HPDE6-E6E7 (cell line): ENCODE measurements at regions not wholly inside any gene's neighbourhood (a gene's known extent, or its start where the extent isn't known, plus 50 kb on each side); places are given as distances from the start of the nearest gene placed in this dataset.

Source experiments
- DNase-seq: peaks from one replicate; pipeline ENCODE4 v3.0.0; 2011; ENCODE audit warnings: missing footprints; ENCODE audit errors: extremely low spot score

DNA sequence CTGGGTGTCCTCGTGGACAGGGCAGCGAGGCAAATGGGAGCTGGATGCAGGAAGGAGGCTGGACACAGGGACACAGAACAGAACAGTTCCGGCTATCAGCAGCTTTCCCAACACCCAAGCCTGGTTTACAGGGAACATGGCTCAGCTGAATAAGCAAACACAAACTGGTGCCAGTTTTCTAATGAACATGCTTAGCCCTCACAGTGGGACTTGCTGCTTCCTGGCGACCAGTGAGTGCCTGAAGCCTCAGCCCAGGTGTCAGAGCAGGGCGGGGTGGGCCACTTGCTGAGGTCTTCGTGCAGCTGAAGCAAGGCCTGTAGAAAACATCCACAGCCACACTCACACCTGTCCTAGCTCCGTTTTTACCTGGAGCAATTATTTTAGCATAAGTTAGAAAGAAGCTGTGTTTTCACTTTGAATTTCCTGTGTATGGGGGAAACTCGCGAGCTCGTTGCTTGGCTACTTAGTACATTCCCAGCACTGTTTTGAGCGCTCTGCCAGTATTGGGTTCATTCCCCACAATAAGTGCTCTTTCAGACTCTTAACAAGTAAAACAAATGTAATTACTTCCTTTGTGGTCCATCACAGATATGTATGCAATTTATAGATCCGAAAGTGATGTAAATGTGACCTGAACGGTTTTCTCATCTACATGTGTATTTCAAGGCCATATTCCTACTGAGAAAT is 261.2 kb upstream of the SHH start:
- DNase-seq = no peak

DNA sequence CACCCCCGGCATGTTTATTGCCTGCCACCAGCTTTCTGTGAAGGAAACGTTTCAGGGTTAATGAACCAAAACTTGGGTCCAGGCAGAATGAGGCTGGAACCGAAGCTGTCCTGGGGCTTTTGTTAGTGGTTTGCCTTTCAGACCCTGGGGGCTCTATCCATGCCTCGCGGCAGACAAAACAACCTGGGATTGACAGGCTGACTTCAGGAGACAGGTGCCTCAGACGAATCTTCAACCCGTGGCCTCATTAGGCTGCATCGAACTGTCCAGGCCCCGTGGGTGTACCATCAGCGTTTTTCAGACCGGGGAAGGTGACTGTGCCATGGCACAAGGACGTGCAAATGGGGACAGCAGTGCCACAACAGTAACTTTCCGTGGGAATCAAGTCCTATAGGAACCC is 259.3 kb upstream of the SHH start:
- DNase-seq = no peak

DNA sequence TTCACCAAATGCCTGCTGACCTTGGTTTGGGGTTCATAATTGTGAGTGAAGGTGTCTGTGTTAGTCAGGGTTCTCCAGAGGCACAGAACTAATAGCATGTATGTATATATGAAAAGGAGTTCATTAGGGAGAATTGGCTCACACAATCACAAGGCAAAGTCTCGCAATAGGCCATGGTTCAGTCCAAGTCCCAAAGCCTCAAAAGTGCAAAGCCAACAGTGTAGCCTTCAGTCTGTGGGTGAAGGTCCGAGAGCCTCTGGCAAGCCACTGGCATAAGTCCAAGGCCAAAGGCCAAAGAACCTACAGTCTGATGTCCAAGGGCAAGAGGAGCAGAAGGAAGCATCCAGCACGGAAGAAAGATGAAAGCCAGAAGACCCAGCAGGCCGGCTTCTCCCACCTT is 257.6 kb upstream of the SHH start:
- no peak for DNase-seq

DNA sequence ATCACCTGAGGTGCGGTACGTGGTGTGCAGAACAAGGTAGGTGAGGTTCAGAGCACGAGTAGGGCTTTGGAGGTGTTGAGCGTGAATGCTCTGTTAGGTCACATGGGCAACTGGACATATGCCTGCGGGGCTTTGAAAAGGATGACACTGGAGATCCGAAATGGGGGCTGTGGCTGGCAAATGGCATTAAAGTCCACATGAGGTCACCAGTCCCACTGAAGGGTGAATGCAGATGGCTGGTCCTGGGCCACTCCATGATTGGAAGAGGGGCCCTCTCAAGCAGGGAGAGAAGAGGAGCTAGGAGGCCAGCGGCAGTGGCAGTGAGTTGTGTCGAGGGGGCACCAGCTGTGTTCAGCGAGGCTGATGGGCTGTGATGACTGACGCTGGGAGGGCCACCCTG is 254.9 kb upstream of the SHH start:
- no peak for DNase-seq

DNA sequence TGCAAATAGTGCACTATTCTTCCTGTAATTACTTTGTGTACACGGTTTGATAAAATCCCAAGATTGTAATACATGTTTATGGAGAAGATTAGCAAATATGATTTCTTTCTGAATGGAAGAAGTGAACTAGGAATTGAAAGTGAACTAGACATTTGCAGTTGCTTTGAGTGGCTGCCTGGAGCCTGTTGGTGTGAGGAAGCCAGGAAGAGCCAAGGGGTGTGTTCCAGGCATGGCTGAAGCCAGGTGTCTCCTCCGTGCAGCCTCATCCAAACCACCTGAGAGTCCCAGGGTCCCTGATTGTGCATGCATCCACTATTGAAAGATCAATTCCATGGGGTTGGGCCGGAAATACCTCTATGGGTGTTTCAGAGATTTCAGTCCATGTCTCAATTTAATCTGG is 253.1 kb upstream of the SHH start:
- DNase-seq = no peak

DNA sequence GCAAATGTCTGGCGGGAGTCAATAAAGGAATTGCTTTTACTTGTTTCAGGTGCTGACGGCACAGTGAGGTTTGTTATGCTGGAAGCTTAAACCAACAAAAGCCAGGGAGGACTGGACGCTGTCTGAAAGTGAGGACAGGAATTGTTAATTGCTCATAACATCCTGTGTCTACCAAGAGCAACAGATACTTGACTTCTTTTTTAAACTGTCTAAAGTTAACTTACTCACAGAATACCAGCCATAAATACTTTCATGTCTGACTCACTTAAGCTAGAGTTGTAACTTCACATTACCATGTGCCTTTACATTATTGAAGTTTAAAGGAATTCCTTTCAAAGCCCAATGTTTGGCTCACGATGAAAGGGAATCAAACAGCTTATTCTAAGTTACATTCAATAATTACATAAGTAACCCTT is 252.7 kb upstream of the SHH start:
- no peak for DNase-seq

DNA sequence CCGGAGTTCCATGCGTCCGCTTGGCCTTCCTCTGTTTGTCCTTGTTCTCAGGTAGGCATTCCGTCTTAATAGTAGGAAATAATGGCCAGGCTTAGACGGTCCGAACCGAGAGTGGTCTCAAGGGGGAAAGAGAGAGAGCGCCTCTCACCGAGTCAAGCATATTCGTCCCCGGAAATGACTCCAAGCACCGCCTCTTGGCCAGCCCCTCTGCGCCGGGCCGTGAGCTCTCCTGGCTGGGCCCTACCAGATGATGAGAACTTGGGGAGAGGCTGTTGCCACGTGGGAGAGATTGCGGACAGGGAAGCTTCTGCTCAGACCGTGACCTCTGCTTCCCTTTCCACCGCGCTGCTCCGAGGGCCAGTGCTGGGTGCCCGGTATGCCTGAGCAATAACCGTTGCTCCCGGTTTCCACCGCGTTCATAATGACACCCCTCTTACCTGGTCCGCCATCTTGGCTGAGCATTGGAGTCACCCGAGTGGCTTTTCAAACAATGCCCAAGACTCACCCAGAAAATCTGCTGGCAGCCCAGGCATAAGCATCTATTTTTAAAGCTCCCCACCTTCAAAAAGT is 251.1 kb upstream of the SHH start:
- no peak for DNase-seq

DNA sequence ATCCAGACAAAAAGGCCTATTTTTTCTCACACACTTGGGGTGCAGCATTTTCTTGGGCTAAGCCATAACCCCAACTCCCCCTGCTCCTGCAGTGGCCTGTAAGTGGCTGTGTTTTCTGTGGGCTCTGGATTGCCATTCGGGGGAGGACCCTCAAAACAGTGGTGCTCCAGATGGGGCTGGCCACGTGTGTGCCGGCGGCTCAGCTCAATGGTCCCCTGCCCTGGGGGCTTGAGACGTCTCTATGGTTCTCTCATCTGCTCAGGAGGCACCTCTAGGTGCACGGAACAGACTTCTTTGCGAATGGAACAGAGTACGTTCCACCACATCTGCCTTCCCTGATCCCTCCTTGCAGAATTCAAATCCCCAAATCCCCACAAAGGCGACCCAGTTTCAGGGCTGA is 250.0 kb upstream of the SHH start:
- no peak for DNase-seq

DNA sequence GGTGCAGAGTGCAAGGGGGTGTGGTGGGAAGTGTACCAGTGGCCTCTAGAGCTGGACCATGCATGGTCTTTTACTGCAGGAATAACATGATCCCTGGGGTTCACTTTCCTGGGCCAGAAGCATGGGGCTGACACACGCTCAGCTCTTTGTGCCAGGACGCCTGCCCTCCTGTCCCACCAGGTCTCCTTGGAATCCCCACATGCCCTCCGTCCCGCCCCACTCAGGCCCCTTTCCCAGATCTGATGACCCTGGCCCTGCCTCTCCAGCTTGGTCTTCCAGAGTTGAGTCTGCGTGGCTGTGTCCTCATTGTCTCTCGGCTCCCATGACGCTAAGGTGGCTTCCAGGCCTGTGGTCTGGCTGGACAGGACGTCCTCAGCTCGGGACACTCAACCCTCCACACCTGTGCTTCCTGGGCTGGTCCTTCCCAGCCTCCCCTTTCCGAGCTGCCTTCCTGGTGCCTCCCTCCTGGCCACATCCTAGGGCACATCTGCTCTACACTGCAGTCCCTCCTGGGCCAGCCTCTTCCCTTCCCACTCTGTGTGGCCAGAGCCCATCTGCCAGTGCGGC is 249.5 kb upstream of the SHH start:
- no peak for DNase-seq

DNA sequence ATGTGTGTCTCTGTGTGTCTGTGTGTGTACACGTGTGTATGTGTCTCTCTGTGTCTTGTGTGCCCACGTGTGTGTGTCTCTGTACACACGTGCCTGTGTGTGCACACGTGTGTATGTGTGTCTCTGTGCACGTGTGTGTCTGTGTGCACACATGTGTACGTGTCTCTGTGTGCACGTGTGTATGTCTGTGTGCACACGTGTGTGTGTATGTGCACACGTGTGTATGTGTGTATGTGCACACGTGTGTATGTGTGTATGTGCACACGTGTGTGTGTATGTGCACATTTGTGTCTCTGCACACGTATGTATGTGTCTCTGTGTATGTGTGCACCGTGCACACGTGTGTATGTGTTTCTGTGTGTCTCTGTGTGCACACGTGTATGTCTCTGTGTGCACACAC is 248.7 kb upstream of the SHH start:
- no peak for DNase-seq

DNA sequence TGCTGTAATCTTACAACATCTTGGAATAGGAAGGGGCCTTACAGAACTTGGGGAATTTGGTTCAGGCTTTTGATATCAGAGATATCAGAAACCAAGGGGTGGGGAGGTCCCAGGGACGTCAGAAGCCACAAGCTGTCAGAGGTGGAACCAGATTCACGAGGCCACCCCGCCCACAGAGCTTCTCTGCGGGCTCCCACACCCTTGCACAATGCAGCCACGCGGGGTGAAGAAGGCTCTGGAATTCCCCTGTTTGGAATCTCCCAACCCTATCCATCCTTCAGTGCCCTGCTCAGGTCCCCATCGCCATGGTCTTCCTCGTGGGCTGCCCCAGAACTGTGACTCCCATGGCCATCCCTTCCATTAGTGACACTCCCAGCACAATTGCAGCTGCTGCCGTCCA is 247.1 kb upstream of the SHH start:
- DNase-seq = no peak

DNA sequence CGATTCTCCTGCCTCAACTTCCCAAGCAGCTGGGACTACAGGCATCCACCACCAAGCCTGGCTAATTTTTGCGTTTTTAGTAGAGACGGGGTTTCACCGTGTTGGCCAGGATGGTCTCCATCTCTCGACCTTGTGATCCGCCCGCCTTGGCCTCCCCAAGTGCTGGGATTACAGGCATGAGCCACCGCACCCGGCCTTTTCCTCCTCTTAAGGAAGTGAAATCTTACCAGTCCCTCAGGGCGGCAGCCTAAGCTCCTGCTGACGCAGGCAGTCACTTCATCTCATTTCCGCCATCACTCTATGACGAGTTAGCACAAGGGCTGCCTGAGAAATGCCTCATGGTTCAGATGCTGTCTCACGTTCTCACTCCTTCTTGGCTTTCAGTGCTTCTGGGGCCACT is 246.0 kb upstream of the SHH start:
- no peak for DNase-seq

DNA sequence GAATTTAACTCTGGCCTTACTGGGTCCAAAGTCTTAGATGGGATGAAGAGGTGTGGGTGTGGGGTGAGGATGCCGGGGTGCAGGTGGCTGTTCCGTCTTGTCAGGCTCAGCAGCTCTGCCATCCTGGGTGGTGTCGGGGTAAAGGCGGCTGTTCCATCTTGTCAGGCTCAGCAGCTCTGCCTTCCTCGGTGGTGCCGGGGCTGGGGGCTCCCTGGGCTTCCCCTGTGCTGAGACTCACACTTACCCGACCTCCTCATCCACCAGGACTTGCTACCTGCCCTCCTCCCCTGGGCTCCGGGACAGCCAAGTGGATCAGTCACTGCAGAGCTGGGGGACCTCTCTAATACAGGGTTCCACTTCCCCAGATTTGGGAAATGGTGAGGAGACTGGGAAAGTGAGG is 244.3 kb upstream of the SHH start:
- DNase-seq = no peak

DNA sequence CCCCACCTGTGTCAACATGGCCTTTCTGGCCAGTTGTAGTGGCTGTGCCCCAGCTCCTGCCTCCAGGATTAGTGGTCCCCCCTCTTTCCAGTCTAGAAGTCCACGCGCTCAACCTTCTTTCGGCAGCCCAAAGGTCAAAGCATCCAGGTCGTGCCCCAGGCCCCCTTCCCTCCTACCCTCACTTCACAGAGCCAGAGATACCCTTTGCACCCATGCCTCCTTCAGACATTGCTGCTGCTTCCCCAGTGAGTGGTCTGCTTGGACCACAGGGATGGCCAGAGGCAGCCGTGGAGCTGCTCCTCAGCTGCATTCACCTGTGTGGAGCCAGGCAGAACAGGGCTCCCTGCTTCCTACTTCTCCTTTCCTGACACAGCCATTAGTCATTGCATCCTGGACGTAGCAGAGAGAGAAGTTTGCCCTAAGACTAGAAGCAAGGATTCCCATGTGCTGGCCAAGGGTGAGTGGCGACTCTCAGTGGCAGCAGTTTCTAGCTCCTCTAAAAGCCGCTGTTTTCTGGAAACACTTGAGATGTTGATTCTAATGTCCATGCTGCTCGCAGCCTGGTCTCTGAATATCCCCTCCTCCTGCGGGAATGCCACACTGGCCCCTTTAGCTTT is 243.1 kb upstream of the SHH start:
- no peak for DNase-seq

DNA sequence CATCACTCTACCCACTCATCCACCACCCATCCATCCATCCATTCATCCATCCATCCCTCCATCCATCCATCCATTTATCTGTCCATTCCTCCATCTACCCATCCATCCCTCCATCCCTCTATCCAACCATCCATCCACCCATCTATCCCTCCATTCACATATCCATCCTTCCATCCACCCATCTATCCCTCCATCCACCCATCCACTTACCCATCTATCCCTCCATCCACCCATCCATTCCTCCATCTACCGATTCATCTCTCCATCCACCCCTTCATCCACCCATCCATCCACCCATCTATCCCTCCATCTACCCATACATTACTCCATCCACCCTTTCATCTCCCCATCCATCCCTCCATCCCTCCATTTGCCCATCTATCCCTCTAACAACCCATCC is 239.6 kb upstream of the SHH start:
- DNase-seq = no peak

DNA sequence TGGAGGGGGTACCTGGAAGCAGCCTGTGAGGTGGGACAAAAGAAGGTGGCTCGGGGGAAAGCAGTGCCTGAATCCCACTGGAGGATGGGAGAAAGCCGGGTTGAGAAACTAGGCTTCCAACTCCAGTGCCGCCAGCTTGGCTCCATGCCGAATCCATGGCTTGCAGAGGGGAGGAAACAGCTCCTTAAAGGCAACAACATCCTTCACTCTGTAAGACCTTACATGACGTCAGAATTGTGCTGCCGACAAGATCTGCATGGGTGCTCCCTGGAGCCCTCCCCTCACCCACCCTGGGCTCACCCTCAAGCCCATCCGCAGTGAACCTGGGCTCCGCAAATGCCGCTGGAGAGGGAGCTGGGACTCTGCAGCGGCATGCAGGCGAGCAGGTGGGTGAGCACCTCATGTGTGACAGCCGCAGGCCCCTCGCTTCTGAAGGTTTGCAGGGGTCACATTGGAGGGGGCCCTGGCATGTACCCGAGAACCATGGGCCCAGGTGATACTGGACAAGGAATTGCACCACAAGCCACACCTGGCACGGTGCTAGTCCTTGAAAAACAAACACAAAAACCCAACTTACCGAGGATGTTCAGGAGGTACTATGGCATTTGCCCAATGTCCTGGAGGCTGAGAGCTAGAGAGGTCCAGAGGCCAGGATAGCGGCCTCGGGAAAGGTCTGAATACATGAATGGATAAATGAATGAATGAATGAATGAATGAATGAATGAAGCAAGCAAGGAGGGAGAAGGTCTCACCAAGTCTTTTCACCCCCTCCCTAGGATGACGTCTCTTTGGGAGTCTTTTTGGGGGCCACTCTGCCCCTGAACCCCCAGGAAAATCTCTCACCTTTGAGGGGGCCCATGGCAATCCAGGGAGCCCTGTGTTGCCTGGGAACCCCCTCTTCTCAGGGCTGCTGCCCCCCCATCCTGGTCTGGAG is 238.6 kb upstream of the SHH start:
- no peak for DNase-seq

DNA sequence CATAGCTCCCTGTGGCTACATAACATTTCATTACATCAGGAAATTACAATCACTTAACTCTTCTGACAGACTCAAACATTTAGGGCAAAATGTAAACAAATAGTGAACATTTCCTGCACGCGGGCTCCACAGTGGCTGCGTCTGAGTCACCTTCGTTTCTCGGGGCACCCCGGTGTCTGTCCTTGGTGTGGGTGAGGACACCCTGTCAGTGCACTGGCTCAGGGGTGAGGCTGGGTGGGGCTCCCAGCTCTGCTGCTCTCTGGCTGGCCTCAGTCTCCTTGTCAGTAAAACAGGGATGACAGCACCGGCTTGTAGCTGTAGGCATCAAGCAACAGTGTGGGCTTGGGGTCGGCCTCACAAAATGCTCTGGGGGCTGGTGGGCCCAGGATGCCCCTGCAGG is 237.1 kb upstream of the SHH start:
- no peak for DNase-seq

DNA sequence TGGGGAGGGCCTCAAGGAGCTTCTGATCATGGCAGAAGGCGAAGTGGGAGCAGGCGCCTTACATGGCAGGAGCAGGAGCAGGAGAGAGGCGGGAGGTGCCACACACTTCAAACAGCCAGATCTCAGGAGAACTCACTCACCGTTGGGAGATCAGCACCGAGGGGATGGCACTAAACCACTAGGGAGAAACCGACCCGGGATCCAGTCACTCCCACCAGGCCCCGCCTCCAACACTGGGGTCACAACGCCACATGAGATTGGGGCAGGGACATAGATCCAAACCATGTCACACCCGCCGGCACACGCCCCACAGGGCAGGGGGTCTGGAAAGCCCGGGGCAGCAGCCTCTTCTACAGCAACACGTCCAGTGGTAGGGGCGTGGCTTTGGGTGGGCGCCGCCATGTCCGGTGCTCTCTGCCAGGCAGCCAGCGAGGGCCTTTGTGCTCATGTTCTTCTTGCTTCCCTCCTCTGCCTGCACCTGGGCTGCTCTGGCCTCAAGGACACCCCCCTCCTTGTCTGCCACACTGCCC is 233.8 kb upstream of the SHH start:
- DNase-seq = no peak

DNA sequence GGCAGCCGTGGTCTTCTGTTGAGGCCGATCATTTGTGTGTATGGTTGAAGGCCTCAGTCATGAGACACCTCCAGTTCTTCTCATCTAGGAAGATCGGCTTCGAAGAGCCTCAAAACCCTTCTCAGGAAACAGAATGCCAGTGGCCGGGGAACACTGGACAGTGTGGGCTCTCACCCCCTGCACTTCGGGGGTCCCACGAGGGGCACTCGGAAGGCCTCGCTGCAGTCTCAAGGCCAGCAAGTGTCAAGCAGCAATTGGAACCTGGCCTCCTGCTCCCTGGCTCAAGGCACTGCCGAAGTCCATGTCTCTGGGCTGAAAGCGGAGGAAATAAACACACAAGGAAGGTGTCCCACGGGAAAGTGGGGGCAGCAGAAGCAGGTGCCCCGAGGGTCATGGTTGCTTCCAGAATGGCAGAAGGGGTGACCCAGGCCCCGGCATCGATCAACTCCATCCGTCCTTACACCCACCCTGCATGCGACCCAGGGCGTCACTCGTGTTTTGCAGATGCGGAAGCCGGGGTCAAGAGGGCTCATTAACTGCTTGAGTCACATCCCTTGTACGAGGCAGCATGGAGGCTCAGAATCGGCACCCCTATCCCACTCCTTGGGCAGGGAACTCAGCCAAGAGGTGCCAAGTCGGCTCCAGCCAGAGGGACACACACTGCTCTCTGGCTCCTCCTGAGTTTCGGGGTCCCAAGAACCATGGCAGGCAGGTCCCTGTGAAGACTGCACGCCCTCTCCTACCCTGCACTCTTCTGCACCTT is 231.3 kb upstream of the SHH start:
- DNase-seq = no peak

DNA sequence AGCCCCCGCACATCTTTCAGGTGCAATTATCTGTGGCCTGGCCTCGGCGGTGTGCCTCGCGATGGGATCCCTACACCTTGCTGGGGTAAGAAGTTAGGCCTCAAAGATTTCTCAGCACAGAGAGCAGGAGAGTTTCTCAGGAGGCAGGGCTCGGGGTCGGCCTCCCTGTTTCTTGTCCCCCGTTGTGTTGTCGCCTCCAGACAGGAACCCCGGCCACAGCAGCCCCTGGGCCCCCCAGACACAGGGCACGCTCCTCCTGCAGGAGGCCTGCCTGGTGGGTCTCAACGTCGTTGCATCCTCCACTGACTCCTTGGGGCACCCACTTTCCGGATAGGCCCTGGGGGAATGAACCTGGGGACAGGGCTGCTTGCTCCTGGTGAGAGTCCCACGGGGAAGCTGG is 229.1 kb upstream of the SHH start:
- DNase-seq = no peak

DNA sequence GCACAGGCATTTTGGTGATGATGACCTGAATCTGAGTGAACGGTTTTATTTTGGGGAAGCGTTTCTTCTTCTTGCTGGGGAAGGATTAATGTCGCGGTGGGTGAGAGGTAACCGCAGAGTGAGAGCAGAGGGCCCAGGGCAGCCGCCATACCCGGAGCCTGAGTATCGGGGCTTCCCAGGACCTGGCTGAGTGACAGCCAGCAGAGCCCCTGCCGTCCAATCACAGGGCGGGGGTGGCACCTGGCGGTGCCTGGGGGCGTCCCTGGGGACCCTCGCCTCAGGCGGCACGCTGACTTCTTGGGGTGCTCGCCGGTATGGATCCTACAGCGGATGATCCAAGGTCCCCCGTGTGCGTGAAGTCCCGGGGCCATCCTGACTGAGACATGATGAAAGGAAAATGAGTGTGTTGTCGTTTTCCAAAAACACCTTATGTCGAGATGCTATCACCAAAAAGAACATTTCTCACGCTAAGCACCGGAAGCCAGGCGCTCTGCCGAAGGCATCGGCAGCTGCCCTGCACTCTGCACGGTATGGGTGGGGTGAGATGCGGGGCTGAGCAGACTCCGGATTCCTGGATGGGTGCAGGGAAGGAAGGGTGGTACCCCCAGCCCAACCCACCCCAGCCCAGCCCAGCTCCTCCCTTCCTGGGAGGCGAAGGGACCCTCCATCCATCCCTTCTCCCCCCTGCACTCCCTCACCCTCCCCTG is 227.9 kb upstream of the SHH start:
- no peak for DNase-seq
